Keratinocyte (primary cell): ENCODE measurements at regions not wholly inside any gene's neighbourhood (a gene's known extent, or its start where the extent isn't known, plus 50 kb on each side); places are given as distances from the start of the nearest gene placed in this dataset.

Experiments used
- CTCF ChIP-seq, 3 experiments: IDR thresholded peaks in 1 of 3; conservative IDR thresholded peaks in 1 of 3; optimal IDR thresholded peaks in 1 of 3; 2 replicates in 2 of 3; 3 replicates in 1 of 3; pipeline versions ENCODE3 to v1.5.1; 2011; ENCODE audit warnings: low read length in 3 of 3, mild to moderate bottlenecking in 3 of 3, moderate library complexity in 2 of 3, control low read depth in 1 of 3, inconsistent platforms in 1 of 3; ENCODE audit not compliant: insufficient read depth in 2 of 3; ENCODE audit errors: extremely low read depth in 1 of 3
- EZH2 ChIP-seq: IDR thresholded peaks from one replicate; pipeline ENCODE4 v1.6.1; 2012; ENCODE audit warnings: inconsistent platforms, mild to moderate bottlenecking, low read length, moderate library complexity

- TF ChIP-seq EZH2 (no peak), CTCF (optimal IDR thresholded peaks at IDR 0.05 in 1 of 3, IDR thresholded peaks at IDR 0.05 in 1 of 3, conservative IDR thresholded peaks at IDR 0.05 in 1 of 3; ENCODE audit: extremely low read depth in 1 of 3, insufficient read depth in 2 of 3, low read length in 3 of 3) (no peak)
These were observed 52.9 kb upstream of the KCNJ16 start for GRCh38 chr17:70022175-70022574.
